ENCODE measurements at regions not wholly inside any gene's neighbourhood (a gene's known extent, or its start where the extent isn't known, plus 50 kb on each side); places are given as distances from the start of the nearest gene placed in this dataset.
A peak's percentile ranks its signal among the peaks of the same experiment; 100 is the strongest.

- DNase-seq = peak; percentile 47
Measured at GRCh38 chr12:79534029-79534867, 156.5 kb downstream of the PAWR start.

- DNase-seq = peak; percentile 92
Measured at GRCh38 chr12:79532907-79533288, 157.9 kb downstream of the PAWR start.

- peak; percentile 69 for DNase-seq
Measured at GRCh38 chr12:79531518-79531917, 159.2 kb downstream of the PAWR start.

DNA sequence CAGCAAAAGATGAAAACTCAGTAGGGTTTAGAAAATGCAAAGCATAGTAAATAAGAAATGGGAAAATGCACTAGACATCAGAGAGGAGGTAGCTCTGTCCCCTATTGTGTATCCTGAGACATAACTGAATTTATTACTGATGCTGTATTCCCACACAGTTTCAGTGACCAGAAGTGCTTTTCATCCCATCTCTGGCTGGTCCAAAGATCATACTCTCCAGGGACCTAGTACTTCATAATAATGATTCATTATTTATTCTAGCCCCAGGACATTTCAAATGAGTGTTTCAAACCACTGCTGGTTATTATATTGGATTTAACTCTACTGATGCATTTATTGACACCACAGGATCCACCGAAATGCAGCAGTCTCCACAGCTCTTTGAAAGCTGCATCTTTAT lies 163.3 kb downstream of the PAWR start:
- DNase-seq = peak; percentile 70

- no peak for DNase-seq
Measured at GRCh38 chr12:79525357-79525756, 165.4 kb downstream of the PAWR start.

DNA sequence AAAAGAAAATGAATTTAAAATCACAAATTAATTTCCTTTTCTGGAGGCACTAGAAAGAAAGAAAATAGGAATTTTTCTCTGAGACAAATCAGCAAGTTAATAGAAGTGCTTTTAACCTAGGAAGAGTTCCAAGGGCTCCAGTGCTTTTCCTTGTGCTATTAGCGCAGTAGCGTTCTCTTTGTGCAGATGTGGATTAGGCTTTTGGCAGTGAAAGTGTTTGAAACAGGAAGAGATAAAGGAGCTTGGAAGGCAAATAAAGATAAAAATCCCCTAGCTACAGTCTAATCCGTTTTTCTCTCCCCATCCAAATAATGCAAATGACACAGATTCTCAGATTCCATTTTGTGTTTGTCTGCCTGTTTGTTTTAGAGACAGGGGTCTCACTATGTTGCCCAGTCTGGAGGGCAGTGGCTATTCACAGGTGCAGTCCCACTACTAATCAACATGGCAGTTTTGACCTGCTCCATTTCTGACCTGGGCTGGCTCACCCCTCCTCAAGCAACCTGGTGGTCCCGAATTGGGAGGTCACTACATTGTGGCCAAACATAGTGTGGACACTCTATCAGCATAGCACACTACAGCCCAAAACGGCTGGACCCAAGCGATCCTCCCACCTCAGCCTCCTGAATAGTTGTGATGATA lies 166.1 kb downstream of the PAWR start:
- DNase-seq = no peak

DNA sequence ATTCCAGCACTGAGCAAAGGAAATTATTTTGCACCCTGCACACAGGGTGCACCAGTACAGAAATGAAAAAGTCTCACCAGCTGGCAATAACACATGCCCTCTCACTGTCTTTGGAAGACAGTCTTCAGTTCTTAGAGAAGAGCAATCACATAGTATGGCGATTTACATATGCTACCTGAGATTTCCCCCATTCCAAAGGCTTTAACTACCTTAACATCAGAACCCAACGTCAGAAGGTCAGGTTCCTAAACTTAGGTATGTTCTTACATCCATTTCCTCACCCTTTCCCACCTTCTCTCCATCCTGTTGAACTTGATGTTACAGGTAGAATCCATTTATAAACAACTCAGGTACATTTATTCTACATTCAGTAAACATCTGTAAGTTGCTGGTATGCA lies 167.8 kb downstream of the PAWR start:
- DNase-seq = no peak

- no peak for DNase-seq
Measured at GRCh38 chr12:79522257-79522988, 168.3 kb downstream of the PAWR start.

- DNase-seq = no peak
Measured at GRCh38 chr12:79521576-79521975, 169.2 kb downstream of the PAWR start.

GRCh38 chr12:79517363-79517762 lies 173.4 kb downstream of the PAWR start:
- DNase-seq = no peak

GRCh38 chr12:79515530-79515935 lies 175.2 kb downstream of the PAWR start:
- no peak for DNase-seq

DNA sequence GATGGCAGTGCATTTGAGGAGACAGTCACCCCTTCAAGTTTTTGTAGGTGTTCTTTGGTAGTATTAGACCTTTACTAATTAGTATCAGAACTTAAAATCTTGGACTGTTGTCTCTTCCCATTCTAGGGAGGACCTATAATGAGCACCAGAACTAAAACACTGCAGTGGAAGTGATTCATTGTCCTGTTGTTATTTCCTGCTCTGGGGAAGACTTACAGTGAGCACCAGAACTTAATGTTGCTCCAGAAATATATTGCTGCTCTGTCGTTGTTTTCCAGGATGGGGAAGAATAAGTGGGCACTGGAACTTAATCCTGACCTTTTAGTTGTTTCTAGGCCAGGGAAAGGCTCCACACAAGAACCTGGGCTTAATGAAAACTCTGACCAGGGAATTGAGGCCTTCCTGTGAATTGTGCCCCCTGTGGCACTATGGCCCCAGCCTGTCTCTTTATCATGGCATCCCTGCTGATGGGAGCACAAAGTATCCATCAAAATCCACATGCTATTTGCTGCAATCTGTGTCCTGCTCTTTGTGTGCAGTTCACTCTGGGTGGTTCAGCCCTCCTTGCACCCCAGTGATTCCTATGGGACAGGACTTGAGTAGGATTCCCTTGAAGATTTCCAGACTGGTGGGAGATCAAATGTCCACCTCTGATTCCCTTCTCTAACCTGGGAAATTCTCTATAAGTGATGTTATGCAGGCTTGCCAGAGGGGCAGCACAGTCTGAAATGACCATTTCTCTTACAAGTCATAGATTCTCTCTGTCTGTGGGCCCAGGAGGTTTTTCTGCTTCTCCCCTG lies 175.8 kb downstream of the PAWR start:
- DNase-seq = no peak

- DNase-seq = peak; percentile 46
Measured at GRCh38 chr12:79512068-79512467, 178.7 kb downstream of the PAWR start.

DNA sequence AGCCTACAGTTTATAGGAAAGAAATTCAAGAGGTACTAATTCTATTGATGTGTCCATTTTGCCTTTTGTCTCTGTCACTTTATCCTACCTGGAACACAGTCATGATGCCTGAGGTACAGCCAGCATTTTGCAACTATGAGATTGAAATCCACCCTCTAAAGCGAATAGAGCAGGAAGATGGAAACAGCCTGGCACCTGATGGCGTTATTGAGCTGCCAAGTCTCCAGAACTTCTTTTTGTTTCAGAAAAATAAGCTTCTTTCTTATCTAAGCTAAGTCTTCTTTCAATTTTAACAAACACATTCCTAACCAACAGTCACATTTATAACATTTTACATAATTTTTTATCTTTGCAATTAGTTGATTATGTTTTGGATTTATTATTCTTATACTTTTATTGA lies 182.1 kb downstream of the PAWR start:
- no peak for DNase-seq

Measured in DMS53 (cell line).